GM23338 (cell line): ENCODE measurements at regions not wholly inside any gene's neighbourhood (a gene's known extent, or its start where the extent isn't known, plus 50 kb on each side); places are given as distances from the start of the nearest gene placed in this dataset.

ENCODE experiments used
- ATAC-seq: fragments of 200-7000 bp; cut with Tn5 transposase; 3 replicates; pipeline ENCODE4 v1.9.1; 2020
- DNase-seq: peaks from one replicate; pipeline ENCODE4 v3.0.0-alpha.2; 2015; ENCODE audit warnings: low spot score
- H2AFZ ChIP-seq: fragments of 200-600 bp; sonication (generic); 2 replicates; pipeline ENCODE4 v1.8.0; 2016; ENCODE audit warnings: antibody characterized with exemption, mild to moderate bottlenecking, moderate library complexity
- H3F3A ChIP-seq: fragments of 200-600 bp; sonication (generic); replicated peaks from 2 replicates; pipeline ENCODE4 v1.8.0; 2017; ENCODE audit warnings: antibody characterized with exemption, mixed run types, low read depth
- H3K27ac ChIP-seq: fragments of 200-600 bp; sonication (generic); 2 replicates; pipeline ENCODE4 v1.6.1; 2016; ENCODE audit warnings: low read depth
- H3K27me3 ChIP-seq: fragments of 200-600 bp; sonication (generic); 2 replicates; pipeline ENCODE4 v1.8.0; 2016; ENCODE audit warnings: mild to moderate bottlenecking, mixed run types, moderate library complexity; ENCODE audit not compliant: insufficient read depth
- H3K36me3 ChIP-seq: fragments of 200-600 bp; sonication (generic); 2 replicates; pipeline ENCODE4 v1.8.0; 2016; ENCODE audit warnings: mild to moderate bottlenecking; ENCODE audit not compliant: insufficient read depth
- H3K4me1 ChIP-seq: fragments of 200-600 bp; sonication (generic); 2 replicates; pipeline ENCODE4 v1.8.0; 2016; ENCODE audit warnings: mild to moderate bottlenecking, moderate library complexity; ENCODE audit not compliant: insufficient read depth
- H3K4me2 ChIP-seq: fragments of 200-600 bp; sonication (generic); 2 replicates; pipeline ENCODE4 v1.7.1; 2017; ENCODE audit warnings: mixed run types
- H3K4me3 ChIP-seq: fragments of 200-600 bp; sonication (generic); 2 replicates; pipeline ENCODE4 v1.6.1; 2016; ENCODE audit warnings: mixed run types
- H3K79me2 ChIP-seq: fragments of 200-600 bp; sonication (generic); replicated peaks from 2 replicates; pipeline ENCODE4 v1.8.0; 2017; ENCODE audit warnings: mild to moderate bottlenecking; ENCODE audit not compliant: insufficient read depth
- H3K9me2 ChIP-seq: fragments of 200-600 bp; sonication (generic); 2 replicates; pipeline ENCODE4 v1.8.0; 2017; ENCODE audit not compliant: insufficient read depth
- H4K20me1 ChIP-seq: fragments of 200-600 bp; sonication (generic); replicated peaks from 2 replicates; pipeline ENCODE4 v1.8.0; 2017; ENCODE audit warnings: mild to moderate bottlenecking; ENCODE audit not compliant: insufficient read depth
- H3K27ac Mint-ChIP-seq: 2 replicates; pipeline ENCODE4 v1.8.0; 2020; ENCODE audit warnings: inconsistent platforms, mild to moderate bottlenecking, moderate library complexity, mixed read lengths
- H3K27me3 Mint-ChIP-seq: 3 replicates; pipeline ENCODE4 v1.8.0; 2022; ENCODE audit warnings: low read depth, mild to moderate bottlenecking, moderate library complexity, mixed read lengths, inconsistent platforms; ENCODE audit not compliant: insufficient read depth, poor library complexity
- H3K36me3 Mint-ChIP-seq: 3 replicates; pipeline ENCODE4 v1.8.0; 2021; ENCODE audit warnings: low read depth, mild to moderate bottlenecking, inconsistent platforms, moderate library complexity, mixed read lengths
- H3K4me1 Mint-ChIP-seq: 3 replicates; pipeline ENCODE4 v1.8.0; 2020; ENCODE audit warnings: mild to moderate bottlenecking, inconsistent platforms, mixed read lengths
- H3K4me3 Mint-ChIP-seq: 3 replicates; pipeline ENCODE4 v1.8.0; 2021; ENCODE audit warnings: moderate library complexity, mild to moderate bottlenecking, inconsistent platforms, mixed read lengths
- H3K9me3 Mint-ChIP-seq: 3 replicates; pipeline ENCODE4 v1.8.0; 2020; ENCODE audit warnings: moderate library complexity, mild to moderate bottlenecking, inconsistent platforms, mixed read lengths
- CTCF ChIP-seq, 2 experiments: fragments of 200-600 bp in 1 of 2; sonication (generic) in 1 of 2; conservative IDR thresholded peaks; 2 replicates each; pipeline versions ENCODE4 v1.5.1 to v1.6.1; 2016 to 2017; ENCODE audit warnings: antibody characterized with exemption in 2 of 2, low read depth in 2 of 2, mild to moderate bottlenecking in 2 of 2, moderate library complexity in 1 of 2
- ETS1 ChIP-seq: IDR thresholded peaks from 2 replicates; pipeline ENCODE4 v1.6.1; 2016; ENCODE audit warnings: antibody characterized with exemption
- EZH2 ChIP-seq: fragments of 200-600 bp; sonication (generic); IDR thresholded peaks from one replicate; pipeline ENCODE4 v1.8.0; 2017; ENCODE audit warnings: antibody characterized with exemption, mild to moderate bottlenecking, low read depth; ENCODE audit not compliant: unreplicated experiment
- EZH2phosphoT487 ChIP-seq: fragments of 200-600 bp; sonication (generic); IDR thresholded peaks from one replicate; pipeline ENCODE4 v1.8.1; 2018; ENCODE audit warnings: antibody characterized with exemption; ENCODE audit not compliant: unreplicated experiment
- JUNB ChIP-seq: IDR thresholded peaks from one replicate; pipeline ENCODE4 v1.6.1; 2016; ENCODE audit warnings: antibody characterized with exemption; ENCODE audit not compliant: unreplicated experiment
- NANOG ChIP-seq: IDR thresholded peaks from 2 replicates; pipeline ENCODE4 v1.6.1; 2016; ENCODE audit warnings: antibody characterized with exemption, borderline replicate concordance
- REST ChIP-seq: IDR thresholded peaks from one replicate; pipeline ENCODE4 v1.6.1; 2018; ENCODE audit warnings: antibody characterized with exemption; ENCODE audit not compliant: unreplicated experiment
- ZNF114 ChIP-seq: fragments of 250-450 bp; sonication (Bioruptor Pico); IDR thresholded peaks from 2 replicates; pipeline ENCODE4 v1.5.0; 2020; ENCODE audit warnings: mild to moderate bottlenecking, moderate library complexity
- ZNF331 ChIP-seq: fragments of 250-450 bp; sonication (Bioruptor Pico); IDR thresholded peaks from 2 replicates; pipeline ENCODE4 v1.5.0; 2020; ENCODE audit warnings: low read depth, mild to moderate bottlenecking, moderate library complexity

GRCh38 chr18:51721996-51722395, 524.5 kb upstream of the MEX3C start (continued):
- TF ChIP-seq JUNB (no peak), ZNF331 (no peak), NANOG (no peak), EZH2phosphoT487 (no peak)

- Mint-ChIP-seq H3K27me3 (no peaks in the 10 kb centered on the region), H3K36me3 (peaks cover 3% of the 10 kb centered on the region; the same call in 1 of the 3 replicates), H3K9me3 (no peaks in the 10 kb centered on the region), H3K4me1 (peaks cover 9% of the 10 kb centered on the region; the same call in 2 of the 3 replicates), H3K27ac (peak overlapping the region; percentile 77), H3K4me3 (no peak overlapping the region)
- H3K4me1 ChIP-seq: no peaks in the 10 kb centered on the region
- H3K79me2 ChIP-seq: no peaks in the 10 kb centered on the region
- no peak overlapping the region for H3K4me2 ChIP-seq
- no peaks in the 10 kb centered on the region for H3K27me3 ChIP-seq
- TF ChIP-seq CTCF (conservative IDR thresholded peaks at IDR 0.05; ENCODE audit: low read depth in 2 of 2) (no peak), ZNF331 (no peak), EZH2 (no peak), ETS1 (no peak), ZNF114 (CRISPR knock-in tag) (no peak), REST (no peak)
- no peaks in the 10 kb centered on the region for H4K20me1 ChIP-seq
- no peak overlapping the region for H3K27ac ChIP-seq
- H3K4me3 ChIP-seq: no peak overlapping the region
- no peaks in the 10 kb centered on the region for H3F3A ChIP-seq
- ATAC-seq (peak; percentile 46; the same call in 2 of the 3 replicates), DNase-seq (peak; percentile 12)
- no peaks in the 10 kb centered on the region for H3K36me3 ChIP-seq
- H3K9me2 ChIP-seq: peaks cover 5% of the 10 kb centered on the region
- H2AFZ ChIP-seq: peak overlapping the region; percentile 63; the same call in 1 of the 2 replicates
These were observed 527.6 kb upstream of the MEX3C start for GRCh38 chr18:51724790-51725721.
